Panc1 (cell line): ENCODE measurements at regions not wholly inside any gene's neighbourhood (a gene's known extent, or its start where the extent isn't known, plus 50 kb on each side); places are given as distances from the start of the nearest gene placed in this dataset.

ENCODE experiments used
- ATAC-seq: fragments of 200-7000 bp; cut with Tn5 transposase; 2 replicates; pipeline ENCODE4 v1.9.1; 2020; ENCODE audit warnings: mild to moderate bottlenecking, moderate library complexity
- BruUV-seq: library from RNA; stranded (reverse); fragments of 400-500 nt; replicated peaks from 2 replicates; lab custom pipeline; 2021; lab: Mats Ljungman, UMichigan
- CTCF ChIA-PET: fragments of 300-600 bp; sonication (Branson Sonifier 250); formaldehyde crosslinking; loops from one replicate; lab custom pipeline; 2022; ENCODE audit warnings: antibody characterized with exemption; lab: Charles Lee
- POLR2A ChIA-PET: fragments of 300-600 bp; sonication (Branson Sonifier 250); formaldehyde crosslinking; loops from one replicate; lab custom pipeline; 2022; ENCODE audit warnings: antibody characterized with exemption; lab: Charles Lee
- DNase-seq: peaks from one replicate; pipeline ENCODE4 v3.0.0-alpha.2; 2010; ENCODE audit warnings: low read depth, low spot score
- H3K27ac ChIP-seq: 2 replicates; pipeline ENCODE4 v1.5.1; 2011; ENCODE audit warnings: mild to moderate bottlenecking, low read length, inconsistent platforms
- H3K27me3 ChIP-seq: fragments of 200-500 bp; sonication (Bioruptor generic); 2 replicates; pipeline ENCODE4 v1.6.0; 2014; ENCODE audit warnings: low read length, inconsistent platforms; ENCODE audit not compliant: control insufficient read depth, insufficient read depth
- H3K36me3 ChIP-seq: fragments of 200-500 bp; sonication (Bioruptor generic); 2 replicates; pipeline ENCODE4 v1.5.1; 2014; ENCODE audit warnings: inconsistent platforms, mild to moderate bottlenecking, low read length, moderate library complexity; ENCODE audit not compliant: control insufficient read depth, insufficient read depth
- H3K4me1 ChIP-seq: 2 replicates; pipeline ENCODE4 v1.5.1; 2011; ENCODE audit warnings: inconsistent platforms, mild to moderate bottlenecking, low read length, moderate library complexity; ENCODE audit not compliant: control insufficient read depth, insufficient read depth
- H3K4me3 ChIP-seq, 2 experiments: 2 replicates each; pipeline ENCODE4 v1.5.1; 2011 to 2012; ENCODE audit warnings: low read depth in 2 of 2, low read length in 2 of 2, mild to moderate bottlenecking in 2 of 2, inconsistent platforms in 1 of 2, moderate library complexity in 1 of 2
- H3K9me3 ChIP-seq: fragments of 200-500 bp; sonication (Bioruptor generic); 2 replicates; pipeline ENCODE4 v1.5.1; 2014; ENCODE audit warnings: low read depth, mild to moderate bottlenecking, inconsistent platforms, low read length, moderate library complexity; ENCODE audit not compliant: control insufficient read depth, insufficient read depth
- POLR2AphosphoS5 ChIP-seq: IDR thresholded peaks from 2 replicates; pipeline ENCODE4 v1.6.1; 2012; ENCODE audit warnings: mild to moderate bottlenecking, low read depth, low read length, moderate library complexity
- SIN3A ChIP-seq: IDR thresholded peaks from 2 replicates; pipeline ENCODE4 v1.6.1; 2012; ENCODE audit warnings: low read depth, mild to moderate bottlenecking, low read length, moderate library complexity, borderline replicate concordance; ENCODE audit not compliant: insufficient read depth
- TCF7L2 ChIP-seq: IDR thresholded peaks from 2 replicates; pipeline ENCODE4 v1.6.1; 2011; ENCODE audit warnings: mild to moderate bottlenecking, low read depth, low read length, inconsistent platforms
- in situ Hi-C: cut with HindIII; loops from 2 replicates; pipeline ENCODE4 v1.10.0; 2016; ENCODE audit warnings: low sequenced_read_pairs, low pct_unique_long_range_greater_than_20kb
- intact Hi-C: fragments of 100-400 bp; cut with micrococcal nuclease; formaldehyde crosslinking; loops from one replicate; pipeline ENCODE4 v1.10.0; 2022; ENCODE audit not compliant: unreplicated experiment
- TF ChIP-seq, protein P1 (sequence below), 2 experiments: IDR thresholded peaks; 2 replicates each; pipeline ENCODE4 v1.6.1; 2011 to 2012; ENCODE audit warnings: low read depth in 2 of 2, control low read depth in 1 of 2, low read length in 1 of 2, mild to moderate bottlenecking in 1 of 2, moderate library complexity in 1 of 2; ENCODE audit not compliant: insufficient read depth in 1 of 2
- TF ChIP-seq, protein P2 (sequence below): fragments of 450-650 bp; IDR thresholded peaks from 2 replicates; pipeline ENCODE4 v1.5.1; 2017; ENCODE audit warnings: mild to moderate bottlenecking

DNA sequence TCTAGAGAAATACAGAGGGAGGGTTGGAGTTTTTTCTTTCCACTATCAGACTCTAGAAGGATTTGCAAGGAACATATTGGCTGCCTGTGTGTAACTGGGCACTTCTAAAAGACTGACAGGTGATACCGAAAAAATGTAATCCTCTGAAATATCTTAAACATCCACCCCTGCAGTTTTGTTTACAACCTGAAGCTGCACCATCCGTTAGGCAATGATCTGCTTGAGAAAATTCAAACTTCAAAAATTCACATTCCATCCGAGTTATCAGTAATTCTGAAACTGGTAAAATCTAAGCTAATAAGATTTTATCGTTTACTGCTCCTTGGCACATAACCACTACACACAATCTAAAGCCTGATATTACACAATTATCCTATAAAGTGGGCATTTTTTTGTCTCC is 528.6 kb downstream of the FUT8 start:
- Histone ChIP-seq H3K9me3 (no peaks in the 10 kb centered on the region), H3K27me3 (no peaks in the 10 kb centered on the region; the same call in 1 of the 2 replicates), H3K27ac (no peak overlapping the region), H3K36me3 (no peaks in the 10 kb centered on the region), H3K4me3 (no peak overlapping the region), H3K4me1 (no peaks in the 10 kb centered on the region)
- intact Hi-C loops (no loop called here), in situ Hi-C loops (no loop called here)
- DNase-seq (no peak), ATAC-seq (no peak)
- no TSS peak for BruUV-seq
- POLR2A ChIA-PET: no interaction called here
- no peak for TF ChIP-seq POLR2AphosphoS5
- TF ChIP-seq SIN3A: no peak
- TF ChIP-seq, protein P1, sequence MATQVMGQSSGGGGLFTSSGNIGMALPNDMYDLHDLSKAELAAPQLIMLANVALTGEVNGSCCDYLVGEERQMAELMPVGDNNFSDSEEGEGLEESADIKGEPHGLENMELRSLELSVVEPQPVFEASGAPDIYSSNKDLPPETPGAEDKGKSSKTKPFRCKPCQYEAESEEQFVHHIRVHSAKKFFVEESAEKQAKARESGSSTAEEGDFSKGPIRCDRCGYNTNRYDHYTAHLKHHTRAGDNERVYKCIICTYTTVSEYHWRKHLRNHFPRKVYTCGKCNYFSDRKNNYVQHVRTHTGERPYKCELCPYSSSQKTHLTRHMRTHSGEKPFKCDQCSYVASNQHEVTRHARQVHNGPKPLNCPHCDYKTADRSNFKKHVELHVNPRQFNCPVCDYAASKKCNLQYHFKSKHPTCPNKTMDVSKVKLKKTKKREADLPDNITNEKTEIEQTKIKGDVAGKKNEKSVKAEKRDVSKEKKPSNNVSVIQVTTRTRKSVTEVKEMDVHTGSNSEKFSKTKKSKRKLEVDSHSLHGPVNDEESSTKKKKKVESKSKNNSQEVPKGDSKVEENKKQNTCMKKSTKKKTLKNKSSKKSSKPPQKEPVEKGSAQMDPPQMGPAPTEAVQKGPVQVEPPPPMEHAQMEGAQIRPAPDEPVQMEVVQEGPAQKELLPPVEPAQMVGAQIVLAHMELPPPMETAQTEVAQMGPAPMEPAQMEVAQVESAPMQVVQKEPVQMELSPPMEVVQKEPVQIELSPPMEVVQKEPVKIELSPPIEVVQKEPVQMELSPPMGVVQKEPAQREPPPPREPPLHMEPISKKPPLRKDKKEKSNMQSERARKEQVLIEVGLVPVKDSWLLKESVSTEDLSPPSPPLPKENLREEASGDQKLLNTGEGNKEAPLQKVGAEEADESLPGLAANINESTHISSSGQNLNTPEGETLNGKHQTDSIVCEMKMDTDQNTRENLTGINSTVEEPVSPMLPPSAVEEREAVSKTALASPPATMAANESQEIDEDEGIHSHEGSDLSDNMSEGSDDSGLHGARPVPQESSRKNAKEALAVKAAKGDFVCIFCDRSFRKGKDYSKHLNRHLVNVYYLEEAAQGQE (IDR thresholded peaks at IDR 0.05; ENCODE audit: insufficient read depth in 1 of 2, low read depth in 2 of 2, low read length in 1 of 2): no peak
- no peak for TF ChIP-seq TCF7L2
- TF ChIP-seq, protein P2, sequence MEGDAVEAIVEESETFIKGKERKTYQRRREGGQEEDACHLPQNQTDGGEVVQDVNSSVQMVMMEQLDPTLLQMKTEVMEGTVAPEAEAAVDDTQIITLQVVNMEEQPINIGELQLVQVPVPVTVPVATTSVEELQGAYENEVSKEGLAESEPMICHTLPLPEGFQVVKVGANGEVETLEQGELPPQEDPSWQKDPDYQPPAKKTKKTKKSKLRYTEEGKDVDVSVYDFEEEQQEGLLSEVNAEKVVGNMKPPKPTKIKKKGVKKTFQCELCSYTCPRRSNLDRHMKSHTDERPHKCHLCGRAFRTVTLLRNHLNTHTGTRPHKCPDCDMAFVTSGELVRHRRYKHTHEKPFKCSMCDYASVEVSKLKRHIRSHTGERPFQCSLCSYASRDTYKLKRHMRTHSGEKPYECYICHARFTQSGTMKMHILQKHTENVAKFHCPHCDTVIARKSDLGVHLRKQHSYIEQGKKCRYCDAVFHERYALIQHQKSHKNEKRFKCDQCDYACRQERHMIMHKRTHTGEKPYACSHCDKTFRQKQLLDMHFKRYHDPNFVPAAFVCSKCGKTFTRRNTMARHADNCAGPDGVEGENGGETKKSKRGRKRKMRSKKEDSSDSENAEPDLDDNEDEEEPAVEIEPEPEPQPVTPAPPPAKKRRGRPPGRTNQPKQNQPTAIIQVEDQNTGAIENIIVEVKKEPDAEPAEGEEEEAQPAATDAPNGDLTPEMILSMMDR: no peak
- CTCF ChIA-PET: no interaction called here

GRCh38 chr14:65943150-65943549 is 530.6 kb downstream of the FUT8 start:
- in situ Hi-C loops (no loop called here), intact Hi-C loops (no loop called here)
- no peak overlapping the region for H3K4me3 ChIP-seq
- DNase-seq: no peak
- H3K9me3 ChIP-seq: no peaks in the 10 kb centered on the region
- BruUV-seq: no TSS peak
- ATAC-seq: no peak
- H3K27me3 ChIP-seq: no peaks in the 10 kb centered on the region; the same call in 1 of the 2 replicates
- POLR2A ChIA-PET: no interaction called here
- no peaks in the 10 kb centered on the region for H3K36me3 ChIP-seq
- TF ChIP-seq TCF7L2 (no peak), SIN3A (no peak), POLR2AphosphoS5 (no peak)
- TF ChIP-seq, protein P2: no peak
- TF ChIP-seq, protein P1 (IDR thresholded peaks at IDR 0.05; ENCODE audit: insufficient read depth in 1 of 2, low read depth in 2 of 2, low read length in 1 of 2): no peak
- no peaks in the 10 kb centered on the region for H3K4me1 ChIP-seq
- no peak overlapping the region for H3K27ac ChIP-seq
- CTCF ChIA-PET: no interaction called here
